GM18858 (cell line): ENCODE measurements at regions not wholly inside any gene's neighbourhood (a gene's known extent, or its start where the extent isn't known, plus 50 kb on each side); places are given as distances from the start of the nearest gene placed in this dataset.

Experiments used
- ATAC-seq: cut with Tn5 transposase; IDR thresholded peaks from one replicate; pipeline ENCODE4 v1.9.1; 2021; ENCODE audit not compliant: unreplicated experiment

DNA sequence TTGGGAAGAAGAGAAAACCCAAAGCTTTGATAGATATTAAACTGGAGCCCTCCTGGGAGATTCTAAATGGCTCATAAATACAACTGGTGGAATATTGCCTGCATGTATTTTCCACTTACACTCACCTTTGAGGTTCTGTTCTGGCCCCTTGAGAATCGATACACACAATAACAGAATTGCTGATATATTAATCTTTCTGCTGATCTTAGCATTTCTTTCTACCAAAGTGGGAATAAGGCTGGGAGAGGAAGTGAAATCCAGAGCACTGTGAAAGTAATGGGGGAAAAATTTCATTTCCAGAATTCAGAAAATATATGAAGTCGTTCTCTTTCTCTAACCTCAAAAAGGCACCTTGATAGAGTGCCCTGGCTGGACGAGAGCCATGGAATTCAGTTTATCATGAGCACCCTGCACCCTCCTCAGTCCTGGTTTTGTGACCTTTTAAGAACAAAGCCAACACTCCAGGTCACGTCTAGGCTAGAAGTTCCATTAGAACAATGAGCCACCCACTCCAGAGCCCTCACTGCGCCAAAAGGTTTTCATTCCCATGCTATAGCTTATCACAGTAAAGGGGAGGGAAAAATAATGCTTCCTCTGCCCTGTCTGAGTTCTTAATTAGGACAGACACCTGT lies 244.5 kb downstream of the CD83 start:
- no peak for ATAC-seq

- ATAC-seq, result no peak
Observed at GRCh38 chr6:14364370-14364769, 246.8 kb downstream of the CD83 start.

DNA sequence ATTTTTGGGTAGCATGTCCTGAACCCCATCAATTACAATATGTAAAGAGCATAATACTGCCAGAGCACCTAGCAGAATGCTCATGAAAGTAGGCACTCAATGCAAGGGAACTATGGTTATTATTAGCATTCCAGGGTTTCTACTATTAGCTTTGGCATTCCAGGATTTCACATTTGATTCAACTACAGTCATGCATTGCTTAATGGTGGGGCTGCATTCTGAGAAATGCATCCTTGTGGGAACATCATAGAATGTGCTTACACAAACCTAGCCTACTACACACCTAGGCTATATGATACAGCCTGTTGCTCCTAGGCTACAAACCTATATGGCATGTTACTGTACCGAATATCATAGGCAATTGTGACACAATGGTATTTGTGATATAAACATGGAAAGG lies 247.8 kb downstream of the CD83 start:
- no peak for ATAC-seq

- no peak for ATAC-seq
Observed at GRCh38 chr6:14366315-14366714, 248.7 kb downstream of the CD83 start.

- ATAC-seq, result no peak
Observed at GRCh38 chr6:14366872-14367271, 249.3 kb downstream of the CD83 start.

DNA sequence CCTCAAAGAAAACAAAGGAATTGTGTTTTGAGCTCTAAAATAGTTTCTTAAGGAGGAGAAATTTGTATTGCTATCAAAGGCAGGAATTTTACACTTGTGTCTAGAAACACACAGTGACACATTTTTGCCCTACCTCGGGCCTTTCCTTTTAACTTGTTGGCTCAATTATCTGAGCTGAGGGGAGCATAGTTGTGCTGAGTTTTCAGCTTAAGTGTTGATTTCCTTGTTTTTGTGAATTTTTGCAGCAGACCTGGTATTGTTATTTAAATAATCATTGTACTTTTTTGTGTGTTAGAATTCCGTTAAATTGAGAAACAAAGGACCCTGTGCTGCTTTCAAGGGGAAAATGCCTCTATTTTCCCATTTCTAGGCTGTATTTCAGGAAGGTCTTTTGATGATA lies 249.7 kb downstream of the CD83 start:
- no peak for ATAC-seq

DNA sequence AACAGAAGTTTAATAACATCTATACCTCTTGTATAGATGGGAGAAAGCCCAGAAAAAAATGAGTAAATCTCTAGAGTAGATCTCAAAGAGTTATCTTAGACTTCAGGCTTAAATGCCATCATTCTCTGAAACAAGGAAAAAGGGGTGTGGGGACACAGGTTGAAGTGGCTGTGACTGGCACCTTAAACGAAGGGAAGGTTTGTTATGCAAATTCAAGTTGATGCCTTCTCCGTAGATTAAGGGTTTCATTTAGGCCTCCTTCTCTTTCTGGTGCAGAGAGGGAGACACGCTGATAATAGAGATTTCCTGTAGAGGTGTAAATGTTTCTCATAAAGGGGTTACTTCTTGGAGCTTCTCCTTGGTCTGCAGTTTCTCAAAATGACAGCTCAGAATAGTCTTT lies 252.1 kb downstream of the CD83 start:
- ATAC-seq, result no peak

- no peak for ATAC-seq
Observed at GRCh38 chr6:14371530-14371929, 254.0 kb downstream of the CD83 start.

GRCh38 chr6:14372734-14373489 lies 255.3 kb downstream of the CD83 start:
- no peak for ATAC-seq

- ATAC-seq, result no peak
Observed at GRCh38 chr6:14373648-14374437, 256.3 kb downstream of the CD83 start.

DNA sequence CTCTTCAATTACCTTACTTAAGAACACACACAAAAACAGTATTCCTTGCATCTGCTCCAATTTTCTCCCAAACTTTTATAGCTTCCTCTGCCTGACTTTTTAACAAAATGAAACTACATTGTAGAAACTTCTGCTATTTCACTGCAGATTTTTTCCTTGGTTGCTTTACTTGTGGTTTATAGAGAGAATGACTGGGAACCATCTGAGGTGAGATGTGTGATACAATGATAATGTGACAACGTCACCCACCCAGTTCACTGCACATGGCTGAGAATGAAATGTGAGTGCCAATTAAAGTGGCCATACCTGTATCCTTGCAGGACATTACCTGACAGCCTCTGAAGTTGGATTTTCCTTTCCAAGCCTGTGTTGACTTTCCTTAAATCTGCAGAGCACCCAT lies 258.4 kb downstream of the CD83 start:
- no peak for ATAC-seq

- no peak for ATAC-seq
Observed at GRCh38 chr6:14379568-14379967, 262.0 kb downstream of the CD83 start.

DNA sequence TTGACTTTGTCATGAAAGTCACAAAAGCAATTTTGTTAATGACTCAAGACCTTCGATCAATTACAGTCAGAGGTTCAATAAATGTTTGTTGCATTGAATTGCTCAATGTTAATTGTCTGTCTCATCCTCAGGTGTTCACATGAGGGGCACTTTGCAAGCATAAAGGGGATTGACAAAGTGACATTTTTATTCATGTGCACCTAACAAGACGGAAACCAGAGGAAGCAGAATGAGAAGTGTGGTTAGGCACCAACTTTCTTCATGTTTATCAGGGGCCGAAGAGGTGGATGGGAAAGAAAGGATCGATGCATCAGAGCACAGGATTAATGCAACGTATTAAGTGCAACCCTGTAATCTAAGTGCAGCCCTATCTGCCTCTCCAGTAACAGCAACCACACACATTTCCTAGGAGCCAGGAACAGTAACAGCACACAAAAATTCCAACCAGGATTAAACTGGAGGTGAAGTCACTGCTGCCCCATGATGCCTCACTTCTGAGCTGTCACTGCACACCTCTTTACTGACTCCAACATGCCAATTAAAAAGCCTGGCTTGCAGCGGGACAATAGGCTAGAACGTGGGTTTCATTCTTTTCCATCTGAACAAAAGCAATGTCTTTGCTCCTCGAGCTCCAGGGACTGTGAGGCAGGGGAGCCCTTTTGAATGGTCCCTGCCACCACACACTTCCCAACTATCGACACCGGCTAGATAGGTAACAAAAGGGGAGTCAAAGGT lies 262.7 kb downstream of the CD83 start:
- ATAC-seq, result no peak

- ATAC-seq, result no peak
Observed at GRCh38 chr6:14380901-14381828, 263.6 kb downstream of the CD83 start.

GRCh38 chr6:14381829-14382677 lies 264.5 kb downstream of the CD83 start:
- no peak for ATAC-seq

DNA sequence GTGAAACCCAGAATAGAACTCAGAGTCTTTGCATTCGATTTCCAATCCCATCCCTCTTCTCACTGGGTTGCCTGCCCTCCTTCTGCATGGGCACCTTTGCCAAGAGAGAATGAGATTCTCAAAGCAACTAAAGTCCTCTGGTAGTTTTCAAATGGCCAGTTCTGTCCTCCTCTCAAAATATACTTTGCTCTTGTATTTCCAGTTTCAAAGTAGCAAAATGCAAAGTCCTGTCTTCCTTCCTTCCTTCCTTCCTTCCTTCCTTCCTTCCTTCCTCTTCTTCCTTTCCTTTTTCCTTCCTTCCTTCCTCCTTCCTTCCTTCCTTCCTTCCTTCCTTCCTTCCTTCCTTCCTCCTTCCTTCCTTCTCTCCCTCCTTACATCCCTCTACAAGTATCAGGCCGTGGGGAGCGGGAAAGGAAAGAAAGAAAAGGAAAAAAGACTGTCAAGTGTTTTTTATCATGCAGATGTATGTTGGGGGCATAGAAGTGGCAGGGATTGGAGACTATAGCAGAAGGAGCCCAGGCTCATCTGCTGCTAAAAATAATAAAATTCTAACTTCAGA lies 265.2 kb downstream of the CD83 start:
- no peak for ATAC-seq

DNA sequence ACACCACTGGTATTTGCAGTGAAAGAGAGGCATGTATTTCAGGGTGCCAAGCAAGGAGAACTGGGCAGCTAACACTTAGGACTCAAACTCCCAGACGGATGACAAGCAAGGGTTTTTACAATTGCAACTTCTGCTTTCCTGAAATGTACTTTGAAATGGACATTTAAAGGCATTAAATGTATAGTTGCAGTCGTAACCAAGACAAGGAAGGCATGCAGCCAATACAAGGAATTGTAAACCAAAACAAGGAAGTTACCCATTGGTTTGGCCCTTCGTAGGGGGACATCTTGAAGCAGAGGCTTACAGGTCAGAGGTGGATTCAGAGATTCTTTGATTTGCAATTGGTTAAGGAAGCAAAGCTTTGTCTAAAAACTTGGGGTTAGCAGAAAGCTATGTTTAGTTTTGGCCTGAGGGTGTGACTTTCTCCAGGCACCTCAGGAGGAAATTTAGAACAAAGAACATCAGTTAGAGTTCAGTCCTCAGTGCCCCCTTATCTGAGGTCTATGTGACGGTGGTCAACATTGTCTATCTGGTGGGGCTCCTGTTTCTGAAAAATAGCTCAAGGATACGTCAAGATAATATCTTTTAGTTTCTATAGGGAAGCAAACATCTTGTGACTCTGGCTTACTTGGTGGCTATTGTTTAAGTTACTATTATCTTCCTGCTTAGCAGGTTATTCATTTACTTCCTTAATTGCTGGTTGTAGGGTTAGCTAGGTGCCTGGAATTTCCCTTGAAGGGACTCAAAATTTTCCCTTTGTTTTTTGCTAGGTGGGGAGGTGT lies 266.0 kb downstream of the CD83 start:
- ATAC-seq, result no peak
